WTC11 (cell line): ENCODE measurements at regions not wholly inside any gene's neighbourhood (a gene's known extent, or its start where the extent isn't known, plus 50 kb on each side); places are given as distances from the start of the nearest gene placed in this dataset.

Source experiments
- ATAC-seq: fragments of 200-7000 bp; cut with Tn5 transposase; 2 replicates; pipeline ENCODE4 v1.10.0; 2021; ENCODE audit warnings: mild to moderate bottlenecking, moderate library complexity
- CTCF ChIA-PET: fragments of 300-600 bp; sonication (Branson Sonifier 250); formaldehyde crosslinking; loops from one replicate; lab custom pipeline; 2021; ENCODE audit warnings: antibody characterized with exemption; lab: Charles Lee
- POLR2A ChIA-PET: fragments of 350-600 bp; sonication (Branson Sonifier 250); formaldehyde crosslinking; loops from one replicate; lab custom pipeline; 2021; ENCODE audit warnings: antibody characterized with exemption; lab: Charles Lee
- DNase-seq: peaks from one replicate; pipeline ENCODE4 v3.0.0; 2021; ENCODE audit warnings: low spot score
- H3K27ac Mint-ChIP-seq: 2 replicates; pipeline ENCODE4 v1.8.0; 2021; ENCODE audit warnings: mixed read lengths
- H3K27me3 Mint-ChIP-seq: 2 replicates; pipeline ENCODE4 v1.8.0; 2021; ENCODE audit warnings: low read depth, mild to moderate bottlenecking, moderate library complexity, mixed read lengths
- H3K36me3 Mint-ChIP-seq: 2 replicates; pipeline ENCODE4 v1.8.0; 2021; ENCODE audit warnings: mixed read lengths
- H3K4me1 Mint-ChIP-seq: 2 replicates; pipeline ENCODE4 v1.8.0; 2022; ENCODE audit warnings: mixed read lengths
- H3K4me3 Mint-ChIP-seq: 2 replicates; pipeline ENCODE4 v1.8.0; 2021; ENCODE audit warnings: mild to moderate bottlenecking, moderate library complexity, mixed read lengths
- H3K9me3 Mint-ChIP-seq: 2 replicates; pipeline ENCODE4 v1.8.0; 2021; ENCODE audit warnings: mixed read lengths
- ATF3 ChIP-seq: sonication (generic); formaldehyde crosslinking; conservative IDR thresholded peaks from 2 replicates; pipeline ENCODE4 v1.8.1; 2022; ENCODE audit warnings: mild to moderate bottlenecking, missing genetic modification reagents
- CREM ChIP-seq: sonication (generic); formaldehyde crosslinking; IDR thresholded peaks from 2 replicates; pipeline ENCODE4 v1.8.1; 2022; ENCODE audit warnings: mild to moderate bottlenecking, missing genetic modification reagents, moderate library complexity
- EMX1 ChIP-seq: fragments of 250-450 bp; sonication (Bioruptor Pico); IDR thresholded peaks from 2 replicates; pipeline ENCODE4 v1.8.0; 2021; ENCODE audit warnings: mild to moderate bottlenecking
- GABPB1 ChIP-seq: sonication (generic); formaldehyde crosslinking; IDR thresholded peaks from 2 replicates; pipeline ENCODE4 v1.8.1; 2023; ENCODE audit warnings: mild to moderate bottlenecking, missing genetic modification reagents
- MAX ChIP-seq: sonication (generic); formaldehyde crosslinking; IDR thresholded peaks from 2 replicates; pipeline ENCODE4 v1.8.0; 2022; ENCODE audit warnings: mild to moderate bottlenecking, missing genetic modification reagents
- NR3C1 ChIP-seq: sonication (generic); formaldehyde crosslinking; conservative IDR thresholded peaks from 2 replicates; pipeline ENCODE4 v1.8.1; 2023; ENCODE audit warnings: low read depth, mild to moderate bottlenecking, missing genetic modification reagents
- PRRX2 ChIP-seq: fragments of 250-450 bp; sonication (Bioruptor Pico); IDR thresholded peaks from 2 replicates; pipeline ENCODE4 v1.8.0; 2021; ENCODE audit warnings: mild to moderate bottlenecking
- RELA ChIP-seq: sonication (generic); formaldehyde crosslinking; IDR thresholded peaks from 2 replicates; pipeline ENCODE4 v1.8.1; 2022; ENCODE audit warnings: missing genetic modification reagents, mild to moderate bottlenecking, borderline replicate concordance
- STAT6 ChIP-seq: sonication (generic); formaldehyde crosslinking; conservative IDR thresholded peaks from 2 replicates; pipeline ENCODE4 v1.8.1; 2023; ENCODE audit warnings: mild to moderate bottlenecking, low read depth, missing genetic modification reagents, moderate library complexity
- TEAD1 ChIP-seq: sonication (generic); formaldehyde crosslinking; IDR thresholded peaks from 2 replicates; pipeline ENCODE4 v1.8.0; 2022; ENCODE audit warnings: mild to moderate bottlenecking, missing genetic modification reagents
- ZNF121 ChIP-seq: sonication (generic); formaldehyde crosslinking; IDR thresholded peaks from 2 replicates; pipeline ENCODE4 v1.8.0; 2023; ENCODE audit warnings: missing genetic modification reagents
- TF ChIP-seq, protein P1 (sequence below): fragments of 250-450 bp; sonication (Bioruptor Pico); IDR thresholded peaks from 2 replicates; pipeline ENCODE4 v1.9.0; 2021; ENCODE audit warnings: mild to moderate bottlenecking
- TF ChIP-seq, protein P2 (sequence below): sonication (generic); formaldehyde crosslinking; IDR thresholded peaks from 2 replicates; pipeline ENCODE4 v1.8.1; 2023; ENCODE audit warnings: mild to moderate bottlenecking, moderate library complexity, missing genetic modification reagents
- TF ChIP-seq, protein P3 (sequence below): sonication (generic); formaldehyde crosslinking; IDR thresholded peaks from 2 replicates; pipeline ENCODE4 v1.8.0; 2022; ENCODE audit warnings: mild to moderate bottlenecking, missing genetic modification reagents
- TF ChIP-seq, protein P4 (sequence below): sonication (generic); formaldehyde crosslinking; IDR thresholded peaks from 2 replicates; pipeline ENCODE4 v1.8.1; 2023; ENCODE audit warnings: mild to moderate bottlenecking, missing genetic modification reagents
- TF ChIP-seq, protein P5 (sequence below): fragments of 250-450 bp; sonication (Bioruptor Pico); IDR thresholded peaks from 2 replicates; pipeline ENCODE4 v2.1.2; 2022; ENCODE audit warnings: mild to moderate bottlenecking, moderate library complexity
- TF ChIP-seq, protein P6 (sequence below): fragments of 250-450 bp; sonication (Bioruptor Pico); conservative IDR thresholded peaks from 2 replicates; pipeline ENCODE4 v1.9.0; 2021; ENCODE audit warnings: mild to moderate bottlenecking

DNA sequence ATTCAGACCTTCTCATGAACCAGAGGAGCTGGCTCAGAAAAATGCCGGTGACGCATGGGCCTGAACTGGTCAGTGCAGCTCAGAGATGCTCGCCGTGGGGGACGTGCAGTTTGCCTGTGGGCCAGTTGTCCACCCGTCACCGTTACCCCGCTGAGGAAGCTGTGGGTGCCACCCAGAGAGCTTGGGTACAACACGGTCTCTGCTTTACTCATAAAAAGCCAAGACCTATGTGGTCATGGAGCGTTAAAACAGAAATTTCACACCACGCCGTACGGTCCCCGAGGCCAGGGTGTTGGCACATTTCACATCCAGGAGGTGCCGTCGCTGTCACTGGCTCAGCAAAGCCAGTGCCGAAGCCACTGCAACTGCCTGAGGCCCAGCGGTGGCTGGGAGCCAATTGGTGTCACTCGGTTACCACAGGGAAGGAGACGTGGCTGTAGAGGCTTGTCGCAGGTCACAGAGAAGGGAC lies 120.9 kb downstream of the METRNL start:
- peaks cover 53% of the 10 kb centered on the region for H3K9me3 Mint-ChIP-seq
- peaks cover 31% of the 10 kb centered on the region for H3K36me3 Mint-ChIP-seq
- ChIA-PET POLR2A (no interaction called here), CTCF (interaction anchor here (0.7 kb wide), 1 partner anchor 96 kb away, joined by 4 read pairs; no protein-coding TSS in a partner anchor)
- no peak overlapping the region for H3K27ac Mint-ChIP-seq
- H3K27me3 Mint-ChIP-seq = no peaks in the 10 kb centered on the region; the same call in none of the 2 replicates
- ATAC-seq = no peak
- peak; percentile 6 for DNase-seq
- no peak overlapping the region for H3K4me3 Mint-ChIP-seq
- TF ChIP-seq, protein P1, sequence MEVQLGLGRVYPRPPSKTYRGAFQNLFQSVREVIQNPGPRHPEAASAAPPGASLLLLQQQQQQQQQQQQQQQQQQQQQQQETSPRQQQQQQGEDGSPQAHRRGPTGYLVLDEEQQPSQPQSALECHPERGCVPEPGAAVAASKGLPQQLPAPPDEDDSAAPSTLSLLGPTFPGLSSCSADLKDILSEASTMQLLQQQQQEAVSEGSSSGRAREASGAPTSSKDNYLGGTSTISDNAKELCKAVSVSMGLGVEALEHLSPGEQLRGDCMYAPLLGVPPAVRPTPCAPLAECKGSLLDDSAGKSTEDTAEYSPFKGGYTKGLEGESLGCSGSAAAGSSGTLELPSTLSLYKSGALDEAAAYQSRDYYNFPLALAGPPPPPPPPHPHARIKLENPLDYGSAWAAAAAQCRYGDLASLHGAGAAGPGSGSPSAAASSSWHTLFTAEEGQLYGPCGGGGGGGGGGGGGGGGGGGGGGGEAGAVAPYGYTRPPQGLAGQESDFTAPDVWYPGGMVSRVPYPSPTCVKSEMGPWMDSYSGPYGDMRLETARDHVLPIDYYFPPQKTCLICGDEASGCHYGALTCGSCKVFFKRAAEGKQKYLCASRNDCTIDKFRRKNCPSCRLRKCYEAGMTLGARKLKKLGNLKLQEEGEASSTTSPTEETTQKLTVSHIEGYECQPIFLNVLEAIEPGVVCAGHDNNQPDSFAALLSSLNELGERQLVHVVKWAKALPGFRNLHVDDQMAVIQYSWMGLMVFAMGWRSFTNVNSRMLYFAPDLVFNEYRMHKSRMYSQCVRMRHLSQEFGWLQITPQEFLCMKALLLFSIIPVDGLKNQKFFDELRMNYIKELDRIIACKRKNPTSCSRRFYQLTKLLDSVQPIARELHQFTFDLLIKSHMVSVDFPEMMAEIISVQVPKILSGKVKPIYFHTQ (CRISPR knock-in tag) = no peak
- TF ChIP-seq, protein P2, sequence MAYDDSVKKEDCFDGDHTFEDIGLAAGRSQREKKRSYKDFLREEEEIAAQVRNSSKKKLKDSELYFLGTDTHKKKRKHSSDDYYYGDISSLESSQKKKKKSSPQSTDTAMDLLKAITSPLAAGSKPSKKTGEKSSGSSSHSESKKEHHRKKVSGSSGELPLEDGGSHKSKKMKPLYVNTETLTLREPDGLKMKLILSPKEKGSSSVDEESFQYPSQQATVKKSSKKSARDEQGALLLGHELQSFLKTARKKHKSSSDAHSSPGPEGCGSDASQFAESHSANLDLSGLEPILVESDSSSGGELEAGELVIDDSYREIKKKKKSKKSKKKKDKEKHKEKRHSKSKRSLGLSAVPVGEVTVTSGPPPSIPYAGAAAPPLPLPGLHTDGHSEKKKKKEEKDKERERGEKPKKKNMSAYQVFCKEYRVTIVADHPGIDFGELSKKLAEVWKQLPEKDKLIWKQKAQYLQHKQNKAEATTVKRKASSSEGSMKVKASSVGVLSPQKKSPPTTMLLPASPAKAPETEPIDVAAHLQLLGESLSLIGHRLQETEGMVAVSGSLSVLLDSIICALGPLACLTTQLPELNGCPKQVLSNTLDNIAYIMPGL (CRISPR knock-in tag) = no peak
- TF ChIP-seq GABPB1 (CRISPR knock-in tag) (no peak), ATF3 (CRISPR knock-in tag) (no peak), RELA (no peak), PRRX2 (CRISPR knock-in tag) (no peak), STAT6 (CRISPR knock-in tag) (no peak), MAX (CRISPR knock-in tag) (no peak), NR3C1 (CRISPR knock-in tag) (no peak), ZNF121 (no peak), TEAD1 (CRISPR knock-in tag) (no peak), CREM (CRISPR knock-in tag) (no peak), EMX1 (no peak)
- TF ChIP-seq, protein P3, sequence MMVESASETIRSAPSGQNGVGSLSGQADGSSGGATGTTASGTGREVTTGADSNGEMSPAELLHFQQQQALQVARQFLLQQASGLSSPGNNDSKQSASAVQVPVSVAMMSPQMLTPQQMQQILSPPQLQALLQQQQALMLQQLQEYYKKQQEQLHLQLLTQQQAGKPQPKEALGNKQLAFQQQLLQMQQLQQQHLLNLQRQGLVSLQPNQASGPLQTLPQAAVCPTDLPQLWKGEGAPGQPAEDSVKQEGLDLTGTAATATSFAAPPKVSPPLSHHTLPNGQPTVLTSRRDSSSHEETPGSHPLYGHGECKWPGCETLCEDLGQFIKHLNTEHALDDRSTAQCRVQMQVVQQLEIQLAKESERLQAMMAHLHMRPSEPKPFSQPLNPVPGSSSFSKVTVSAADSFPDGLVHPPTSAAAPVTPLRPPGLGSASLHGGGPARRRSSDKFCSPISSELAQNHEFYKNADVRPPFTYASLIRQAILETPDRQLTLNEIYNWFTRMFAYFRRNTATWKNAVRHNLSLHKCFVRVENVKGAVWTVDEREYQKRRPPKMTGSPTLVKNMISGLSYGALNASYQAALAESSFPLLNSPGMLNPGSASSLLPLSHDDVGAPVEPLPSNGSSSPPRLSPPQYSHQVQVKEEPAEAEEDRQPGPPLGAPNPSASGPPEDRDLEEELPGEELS = no peak
- TF ChIP-seq, protein P4, sequence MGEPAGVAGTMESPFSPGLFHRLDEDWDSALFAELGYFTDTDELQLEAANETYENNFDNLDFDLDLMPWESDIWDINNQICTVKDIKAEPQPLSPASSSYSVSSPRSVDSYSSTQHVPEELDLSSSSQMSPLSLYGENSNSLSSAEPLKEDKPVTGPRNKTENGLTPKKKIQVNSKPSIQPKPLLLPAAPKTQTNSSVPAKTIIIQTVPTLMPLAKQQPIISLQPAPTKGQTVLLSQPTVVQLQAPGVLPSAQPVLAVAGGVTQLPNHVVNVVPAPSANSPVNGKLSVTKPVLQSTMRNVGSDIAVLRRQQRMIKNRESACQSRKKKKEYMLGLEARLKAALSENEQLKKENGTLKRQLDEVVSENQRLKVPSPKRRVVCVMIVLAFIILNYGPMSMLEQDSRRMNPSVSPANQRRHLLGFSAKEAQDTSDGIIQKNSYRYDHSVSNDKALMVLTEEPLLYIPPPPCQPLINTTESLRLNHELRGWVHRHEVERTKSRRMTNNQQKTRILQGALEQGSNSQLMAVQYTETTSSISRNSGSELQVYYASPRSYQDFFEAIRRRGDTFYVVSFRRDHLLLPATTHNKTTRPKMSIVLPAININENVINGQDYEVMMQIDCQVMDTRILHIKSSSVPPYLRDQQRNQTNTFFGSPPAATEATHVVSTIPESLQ (CRISPR knock-in tag) = no peak
- TF ChIP-seq, protein P5, sequence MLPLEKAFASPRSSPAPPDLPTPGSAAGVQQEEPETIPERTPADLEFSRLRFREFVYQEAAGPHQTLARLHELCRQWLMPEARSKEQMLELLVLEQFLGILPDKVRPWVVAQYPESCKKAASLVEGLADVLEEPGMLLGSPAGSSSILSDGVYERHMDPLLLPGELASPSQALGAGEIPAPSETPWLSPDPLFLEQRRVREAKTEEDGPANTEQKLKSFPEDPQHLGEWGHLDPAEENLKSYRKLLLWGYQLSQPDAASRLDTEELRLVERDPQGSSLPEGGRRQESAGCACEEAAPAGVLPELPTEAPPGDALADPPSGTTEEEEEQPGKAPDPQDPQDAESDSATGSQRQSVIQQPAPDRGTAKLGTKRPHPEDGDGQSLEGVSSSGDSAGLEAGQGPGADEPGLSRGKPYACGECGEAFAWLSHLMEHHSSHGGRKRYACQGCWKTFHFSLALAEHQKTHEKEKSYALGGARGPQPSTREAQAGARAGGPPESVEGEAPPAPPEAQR = no peak
- TF ChIP-seq, protein P6, sequence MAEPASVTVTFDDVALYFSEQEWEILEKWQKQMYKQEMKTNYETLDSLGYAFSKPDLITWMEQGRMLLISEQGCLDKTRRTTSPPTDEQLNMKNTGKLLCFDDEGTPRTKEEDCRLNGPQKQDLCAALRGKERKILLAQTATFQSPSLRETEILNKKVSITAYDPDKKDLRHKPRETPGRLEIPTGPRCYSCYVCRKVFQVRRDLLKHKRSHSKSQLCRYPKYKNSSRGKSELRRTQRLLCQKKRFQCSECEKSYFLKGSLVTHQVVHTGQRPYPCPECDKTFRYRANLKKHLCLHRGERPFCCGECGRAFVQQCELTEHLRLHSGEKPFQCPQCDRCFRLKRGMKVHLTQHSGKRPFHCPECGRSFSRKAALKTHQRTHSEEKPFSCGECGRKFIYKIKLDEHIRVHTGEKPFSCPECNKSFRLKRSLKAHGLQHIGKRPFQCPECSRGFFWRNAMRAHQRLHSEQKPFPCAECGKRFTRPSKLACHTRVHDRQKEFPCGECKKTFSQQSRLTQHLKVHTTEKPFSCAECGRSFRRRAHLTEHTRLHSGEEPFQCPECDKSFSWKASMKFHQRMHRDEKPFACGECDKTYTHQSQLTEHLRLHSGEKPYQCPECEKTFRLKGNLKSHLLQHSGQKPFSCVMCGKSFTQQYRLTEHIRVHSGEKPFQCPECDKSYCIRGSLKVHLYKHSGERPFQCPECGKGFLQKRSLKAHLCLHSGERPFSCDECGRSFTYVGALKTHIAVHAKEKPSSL = no peak
- TF ChIP-seq, all 79 proteins: peak for 0
- no peaks in the 10 kb centered on the region for H3K4me1 Mint-ChIP-seq
